HFFc6 (cell line): ENCODE measurements at regions not wholly inside any gene's neighbourhood (a gene's known extent, or its start where the extent isn't known, plus 50 kb on each side); places are given as distances from the start of the nearest gene placed in this dataset.

ENCODE experiments used
- DNase-seq: peaks from one replicate; pipeline ENCODE4 v3.0.0-alpha.2; 2018
- H3K27ac Mint-ChIP-seq: 2 replicates; pipeline ENCODE4 v1.8.0; 2020; ENCODE audit warnings: mild to moderate bottlenecking, mixed read lengths
- H3K27me3 Mint-ChIP-seq: 2 replicates; pipeline ENCODE4 v1.8.0; 2021; ENCODE audit warnings: mild to moderate bottlenecking, moderate library complexity, mixed read lengths; ENCODE audit not compliant: insufficient read depth
- H3K36me3 Mint-ChIP-seq: 2 replicates; pipeline ENCODE4 v1.8.0; 2021; ENCODE audit warnings: low read depth, mixed read lengths
- H3K4me1 Mint-ChIP-seq: 2 replicates; pipeline ENCODE4 v1.8.0; 2020; ENCODE audit warnings: low read depth, mixed read lengths
- H3K4me3 Mint-ChIP-seq: 2 replicates; pipeline ENCODE4 v1.8.0; 2020; ENCODE audit warnings: mild to moderate bottlenecking, moderate library complexity, mixed read lengths
- H3K9me3 Mint-ChIP-seq: 2 replicates; pipeline ENCODE4 v1.8.0; 2020; ENCODE audit warnings: mild to moderate bottlenecking, mixed read lengths
- TF ChIP-seq, protein P1 (sequence below): fragments of 200-600 bp; sonication (generic); IDR thresholded peaks from 2 replicates; pipeline ENCODE4 v1.5.0; 2021; ENCODE audit warnings: antibody characterized with exemption, mild to moderate bottlenecking

DNA sequence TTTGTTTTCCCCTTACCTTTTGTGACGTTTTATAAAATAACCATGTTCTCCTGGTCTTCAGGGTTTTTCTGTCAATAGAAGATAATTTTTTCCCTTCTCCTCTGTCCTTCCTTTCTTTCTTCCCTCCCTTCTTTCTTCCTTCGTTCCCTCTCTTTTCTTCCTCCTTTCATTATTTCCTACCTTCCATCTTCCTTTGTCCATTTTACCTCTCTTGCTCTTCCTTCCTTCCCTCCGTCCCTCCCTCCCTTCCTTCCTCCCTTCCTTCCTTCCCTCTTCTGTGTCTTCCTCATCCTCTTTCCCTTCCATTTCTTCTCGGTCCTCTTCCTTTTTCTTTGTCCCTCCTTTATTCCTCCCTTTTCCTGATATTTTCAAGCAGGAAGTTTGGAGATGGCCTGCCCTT lies 128.2 kb downstream of the TEX36 start:
- Mint-ChIP-seq H3K4me1 (peaks cover 6% of the 10 kb centered on the region; the same call in 1 of the 2 replicates), H3K27me3 (peaks cover 22% of the 10 kb centered on the region), H3K27ac (no peak overlapping the region)

DNA sequence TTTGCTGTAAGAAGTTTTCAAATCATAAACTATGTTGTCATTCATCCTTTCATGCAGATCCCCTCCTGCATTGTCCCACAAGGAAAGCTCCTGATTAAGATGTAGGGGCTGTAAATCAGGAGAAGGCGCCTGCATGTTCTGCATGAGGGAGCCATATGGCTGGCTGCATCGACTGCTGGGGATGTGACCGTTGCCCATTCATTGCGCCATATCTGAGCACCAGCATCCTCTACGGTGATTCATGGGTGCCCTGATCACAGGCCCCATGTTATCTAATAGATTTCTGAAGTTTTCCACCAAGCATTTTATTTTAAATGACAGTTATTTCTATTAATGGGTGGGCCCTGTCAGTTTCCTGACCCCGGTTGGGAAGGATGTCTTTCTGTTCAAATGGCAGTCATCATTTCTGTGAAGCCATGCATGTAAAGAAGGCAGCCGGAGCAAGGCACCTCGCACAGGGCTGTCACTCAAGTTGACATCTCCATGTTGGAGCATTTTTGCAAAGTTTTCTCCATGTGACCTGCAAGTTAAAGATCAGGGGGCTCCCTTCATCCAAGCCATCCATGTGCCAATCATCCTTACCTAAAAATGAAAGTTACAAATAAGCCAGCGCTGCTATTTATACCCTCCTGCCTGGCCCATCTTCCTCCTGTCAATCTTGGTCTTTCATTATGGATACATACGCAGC lies 128.8 kb downstream of the TEX36 start:
- Mint-ChIP-seq H3K27me3 (peaks cover 24% of the 10 kb centered on the region), H3K27ac (no peak overlapping the region), H3K4me3 (no peak overlapping the region), H3K4me1 (peaks cover 6% of the 10 kb centered on the region; the same call in 1 of the 2 replicates), H3K9me3 (no peaks in the 10 kb centered on the region), H3K36me3 (no peaks in the 10 kb centered on the region)
- TF ChIP-seq, protein P1, sequence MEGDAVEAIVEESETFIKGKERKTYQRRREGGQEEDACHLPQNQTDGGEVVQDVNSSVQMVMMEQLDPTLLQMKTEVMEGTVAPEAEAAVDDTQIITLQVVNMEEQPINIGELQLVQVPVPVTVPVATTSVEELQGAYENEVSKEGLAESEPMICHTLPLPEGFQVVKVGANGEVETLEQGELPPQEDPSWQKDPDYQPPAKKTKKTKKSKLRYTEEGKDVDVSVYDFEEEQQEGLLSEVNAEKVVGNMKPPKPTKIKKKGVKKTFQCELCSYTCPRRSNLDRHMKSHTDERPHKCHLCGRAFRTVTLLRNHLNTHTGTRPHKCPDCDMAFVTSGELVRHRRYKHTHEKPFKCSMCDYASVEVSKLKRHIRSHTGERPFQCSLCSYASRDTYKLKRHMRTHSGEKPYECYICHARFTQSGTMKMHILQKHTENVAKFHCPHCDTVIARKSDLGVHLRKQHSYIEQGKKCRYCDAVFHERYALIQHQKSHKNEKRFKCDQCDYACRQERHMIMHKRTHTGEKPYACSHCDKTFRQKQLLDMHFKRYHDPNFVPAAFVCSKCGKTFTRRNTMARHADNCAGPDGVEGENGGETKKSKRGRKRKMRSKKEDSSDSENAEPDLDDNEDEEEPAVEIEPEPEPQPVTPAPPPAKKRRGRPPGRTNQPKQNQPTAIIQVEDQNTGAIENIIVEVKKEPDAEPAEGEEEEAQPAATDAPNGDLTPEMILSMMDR, result no peak
- DNase-seq, result no peak

More for the DNA sequence above, 128.2 kb downstream of the TEX36 start:
- H3K9me3 Mint-ChIP-seq, result no peaks in the 10 kb centered on the region
- H3K36me3 Mint-ChIP-seq, result no peaks in the 10 kb centered on the region
- TF ChIP-seq, protein P1, result no peak
- no peak for DNase-seq
- H3K4me3 Mint-ChIP-seq, result no peak overlapping the region

DNA sequence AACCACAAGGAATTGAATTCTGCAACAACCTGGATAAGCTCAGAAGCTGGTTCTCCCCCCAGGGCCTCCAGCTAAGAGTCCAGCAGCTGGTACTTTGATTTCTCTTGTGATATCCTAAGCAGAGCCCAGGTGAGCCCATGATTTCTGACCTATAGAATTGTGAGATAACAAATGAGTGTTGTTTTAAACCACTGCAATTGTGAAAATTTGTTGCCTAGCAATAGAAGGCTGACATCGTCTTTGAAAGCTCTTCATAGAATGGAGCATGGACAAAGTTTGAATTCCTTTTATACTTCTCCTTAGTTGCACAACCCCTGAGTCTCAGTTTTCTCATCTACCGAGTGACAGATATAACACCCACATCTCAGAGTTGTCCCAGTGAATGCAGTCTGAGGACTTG lies 129.9 kb downstream of the TEX36 start:
- H3K27me3 Mint-ChIP-seq, result peaks cover 25% of the 10 kb centered on the region
- H3K27ac Mint-ChIP-seq, result no peak overlapping the region
- no peak overlapping the region for H3K4me3 Mint-ChIP-seq
- TF ChIP-seq, protein P1, result no peak
- peaks cover 6% of the 10 kb centered on the region; the same call in 1 of the 2 replicates for H3K4me1 Mint-ChIP-seq
- H3K9me3 Mint-ChIP-seq, result no peaks in the 10 kb centered on the region
- no peaks in the 10 kb centered on the region for H3K36me3 Mint-ChIP-seq
- DNase-seq, result no peak

DNA sequence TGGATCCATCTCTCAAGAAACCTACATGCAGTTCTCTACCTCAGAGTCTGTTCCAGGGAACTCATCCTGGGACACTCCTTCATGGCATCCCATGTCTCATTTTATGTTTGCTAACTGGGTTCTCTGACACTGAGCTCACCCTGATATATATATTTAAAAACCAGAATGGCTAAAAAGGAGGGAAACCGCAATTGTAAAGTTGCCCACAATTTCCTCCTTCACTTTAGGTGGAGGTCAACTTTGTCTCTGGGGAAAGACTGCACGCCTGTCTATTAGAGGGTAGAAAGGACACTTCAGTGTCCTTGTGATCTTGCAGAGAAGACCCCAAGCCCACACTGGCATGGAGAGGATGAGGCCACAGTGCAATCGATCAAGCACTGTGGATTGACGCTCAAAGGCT lies 131.7 kb downstream of the TEX36 start:
- TF ChIP-seq, protein P1, result no peak
- peaks cover 6% of the 10 kb centered on the region; the same call in 1 of the 2 replicates for H3K4me1 Mint-ChIP-seq
- no peaks in the 10 kb centered on the region for H3K9me3 Mint-ChIP-seq
- H3K4me3 Mint-ChIP-seq, result no peak overlapping the region
- H3K36me3 Mint-ChIP-seq, result no peaks in the 10 kb centered on the region
- DNase-seq, result no peak
- peaks cover 26% of the 10 kb centered on the region for H3K27me3 Mint-ChIP-seq
- H3K27ac Mint-ChIP-seq, result no peak overlapping the region

DNA sequence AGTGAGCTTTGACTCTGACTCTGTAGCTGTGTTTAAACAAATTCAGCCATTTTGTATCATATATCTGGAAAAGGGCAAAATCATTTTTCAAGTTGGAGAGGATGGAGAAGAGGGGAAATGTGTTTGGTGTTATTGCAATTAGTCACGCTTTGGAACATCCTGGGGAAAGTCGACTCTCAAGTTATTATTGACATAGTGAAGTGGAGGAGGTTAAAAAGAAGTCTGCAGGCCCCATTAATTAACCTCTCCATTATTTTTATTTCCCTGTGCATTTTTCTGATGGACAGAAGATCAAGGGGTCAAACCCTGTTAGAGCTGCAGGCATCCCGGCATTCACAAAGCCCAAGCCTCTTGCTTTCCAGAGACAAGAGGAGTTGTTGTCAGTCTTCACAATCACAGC lies 132.6 kb downstream of the TEX36 start:
- Mint-ChIP-seq H3K4me3 (no peak overlapping the region), H3K9me3 (no peaks in the 10 kb centered on the region), H3K27me3 (peaks cover 26% of the 10 kb centered on the region), H3K27ac (no peak overlapping the region), H3K36me3 (no peaks in the 10 kb centered on the region), H3K4me1 (peaks cover 6% of the 10 kb centered on the region; the same call in 1 of the 2 replicates)
- DNase-seq, result no peak
- TF ChIP-seq, protein P1, result no peak
